IMR-90 (cell line): ENCODE measurements at regions not wholly inside any gene's neighbourhood (a gene's known extent, or its start where the extent isn't known, plus 50 kb on each side); places are given as distances from the start of the nearest gene placed in this dataset.

Source experiments
- ATAC-seq: fragments of 200-7000 bp; cut with Tn5 transposase; 2 replicates; pipeline ENCODE4 v1.9.1; 2020; ENCODE audit warnings: low read depth, mild to moderate bottlenecking, moderate library complexity
- BruUV-seq: library from RNA; stranded (reverse); fragments of 400-500 nt; replicated peaks from 2 replicates; lab custom pipeline; 2021; lab: Mats Ljungman, UMichigan
- CTCF ChIA-PET: fragments of 300-600 bp; formaldehyde crosslinking; extraction: SDS; loops from one replicate; lab custom pipeline; 2021; ENCODE audit warnings: antibody characterized with exemption; lab: Yijun Ruan, JAX
- POLR2A ChIA-PET: fragments of 300-600 bp; sonication (Branson Sonifier 250); formaldehyde crosslinking; loops from one replicate; lab custom pipeline; 2022; ENCODE audit warnings: antibody characterized with exemption; ENCODE audit not compliant: unreplicated experiment; lab: Charles Lee
- DNase-seq: peaks from one replicate; pipeline ENCODE4 v3.0.0; 2013
- H2AFZ ChIP-seq: replicated peaks from 2 replicates; pipeline ENCODE3; 2013; ENCODE audit warnings: low read length, mild to moderate bottlenecking; ENCODE audit not compliant: poor library complexity
- H2AK5ac ChIP-seq: 2 replicates; pipeline ENCODE4 v1.6.1; 2013; ENCODE audit warnings: low read depth, low read length, inconsistent platforms
- H2AK9ac ChIP-seq: replicated peaks from 2 replicates; pipeline ENCODE3; 2013; ENCODE audit warnings: mild to moderate bottlenecking, low read depth, low read length, moderate library complexity; ENCODE audit not compliant: poor library complexity
- H2BK120ac ChIP-seq: 2 replicates; pipeline ENCODE4 v1.6.1; 2013; ENCODE audit warnings: low read depth, low read length, inconsistent platforms
- H2BK15ac ChIP-seq: 3 replicates; pipeline ENCODE4 v1.6.1; 2013; ENCODE audit warnings: low read depth, low read length, inconsistent platforms
- H2BK20ac ChIP-seq: 2 replicates; pipeline ENCODE4 v1.6.1; 2013; ENCODE audit warnings: low read depth, mild to moderate bottlenecking, inconsistent platforms, low read length, moderate library complexity
- H2BK5ac ChIP-seq: 2 replicates; pipeline ENCODE4 v1.6.1; 2013; ENCODE audit warnings: mild to moderate bottlenecking, low read depth, low read length, inconsistent platforms; ENCODE audit not compliant: poor library complexity, severe bottlenecking
- H3K14ac ChIP-seq: replicated peaks from 2 replicates; pipeline ENCODE4 v1.6.1; 2013; ENCODE audit warnings: low read depth, low read length, inconsistent platforms
- H3K18ac ChIP-seq: 2 replicates; pipeline ENCODE4 v1.6.1; 2013; ENCODE audit warnings: low read depth, low read length, control low read depth
- H3K23ac ChIP-seq: 2 replicates; pipeline ENCODE4 v1.6.1; 2013; ENCODE audit warnings: low read depth, low read length, inconsistent platforms
- H3K27ac ChIP-seq: 2 replicates; pipeline ENCODE4 v1.5.1; 2013; ENCODE audit warnings: mild to moderate bottlenecking, control low read depth, low read length; ENCODE audit not compliant: insufficient read depth
- H3K27me3 ChIP-seq: 2 replicates; pipeline ENCODE4 v1.6.1; 2013; ENCODE audit warnings: low read length; ENCODE audit not compliant: control insufficient read depth, insufficient read depth
- H3K36me3 ChIP-seq: 2 replicates; pipeline ENCODE4 v1.6.1; 2013; ENCODE audit warnings: low read length, mixed read lengths; ENCODE audit not compliant: control insufficient read depth, insufficient read depth
- H3K4ac ChIP-seq: 2 replicates; pipeline ENCODE4 v1.6.1; 2013; ENCODE audit warnings: low read depth, low read length, inconsistent platforms
- H3K4me1 ChIP-seq: 2 replicates; pipeline ENCODE4 v1.6.1; 2013; ENCODE audit warnings: low read length, mixed read lengths; ENCODE audit not compliant: control insufficient read depth, insufficient read depth
- H3K4me2 ChIP-seq: 2 replicates; pipeline ENCODE4 v1.6.1; 2013; ENCODE audit warnings: low read depth, mild to moderate bottlenecking, control low read depth, low read length, moderate library complexity
- H3K4me3 ChIP-seq: 2 replicates; pipeline ENCODE4 v1.5.1; 2013; ENCODE audit warnings: low read depth, mild to moderate bottlenecking, control low read depth, low read length, moderate library complexity; ENCODE audit not compliant: insufficient read depth
- H3K56ac ChIP-seq: 2 replicates; pipeline ENCODE4 v1.6.1; 2013; ENCODE audit warnings: low read length, inconsistent platforms; ENCODE audit not compliant: insufficient read depth; ENCODE audit errors: extremely low read depth
- H3K79me1 ChIP-seq, 2 experiments: 2 replicates each; pipeline ENCODE4 v1.6.1; 2013; ENCODE audit warnings: low read length in 2 of 2, inconsistent platforms in 1 of 2, low read depth in 1 of 2
- H3K9ac ChIP-seq: 2 replicates; pipeline ENCODE4 v1.6.1; 2013; ENCODE audit warnings: low read depth, low read length, control low read depth
- H3K9me1 ChIP-seq: 2 replicates; pipeline ENCODE4 v1.6.1; 2013; ENCODE audit warnings: low read length, inconsistent platforms; ENCODE audit not compliant: insufficient read depth
- H3K9me3 ChIP-seq: 2 replicates; pipeline ENCODE4 v1.6.1; 2013; ENCODE audit warnings: low read length; ENCODE audit not compliant: control insufficient read depth, insufficient read depth
- H4K20me1 ChIP-seq: 2 replicates; pipeline ENCODE4 v1.6.1; 2013; ENCODE audit warnings: low read length, inconsistent platforms; ENCODE audit not compliant: insufficient read depth
- H4K5ac ChIP-seq: 2 replicates; pipeline ENCODE4 v1.6.1; 2013; ENCODE audit warnings: mild to moderate bottlenecking, low read depth, low read length, control low read depth
- H4K8ac ChIP-seq, 2 experiments: 2 replicates each; pipeline ENCODE4 v1.6.1; 2013; ENCODE audit warnings: low read depth in 2 of 2, low read length in 2 of 2, control low read depth in 1 of 2, inconsistent platforms in 1 of 2
- H4K91ac ChIP-seq: 2 replicates; pipeline ENCODE4 v1.6.1; 2013; ENCODE audit warnings: low read depth, low read length, inconsistent platforms; ENCODE audit not compliant: insufficient read depth
- BHLHE40 ChIP-seq: fragments of 150-350 bp; IDR thresholded peaks from 2 replicates; pipeline ENCODE4 v1.6.1; 2016; ENCODE audit warnings: mild to moderate bottlenecking, low read depth, low read length
- CTCF ChIP-seq: conservative IDR thresholded peaks from 2 replicates; pipeline ENCODE4 v1.5.1; 2012; ENCODE audit warnings: mild to moderate bottlenecking, low read depth, low read length, improper control_type of control experiment
- ELK1 ChIP-seq: fragments of 150-350 bp; IDR thresholded peaks from 2 replicates; pipeline ENCODE4 v1.6.1; 2016; ENCODE audit warnings: low read depth, mild to moderate bottlenecking, low read length, moderate library complexity, borderline replicate concordance
- FOS ChIP-seq: fragments of 150-350 bp; IDR thresholded peaks from 2 replicates; pipeline ENCODE4 v1.6.1; 2016; ENCODE audit warnings: low read depth, low read length
- MAZ ChIP-seq: IDR thresholded peaks from 2 replicates; pipeline ENCODE4 v1.6.1; 2012; ENCODE audit warnings: low read depth, mild to moderate bottlenecking, low read length, improper control_type of control experiment, moderate library complexity, borderline replicate concordance
- POLR2A ChIP-seq: IDR thresholded peaks from 2 replicates; pipeline ENCODE4 v1.6.1; 2012; ENCODE audit warnings: mild to moderate bottlenecking, low read depth, low read length
- SMC3 ChIP-seq: fragments of 150-350 bp; IDR thresholded peaks from 2 replicates; pipeline ENCODE4 v1.6.1; 2016; ENCODE audit warnings: low read depth, mild to moderate bottlenecking, antibody characterized with exemption, low read length, moderate library complexity
- WGBS, 2 experiments: methylation state at CpG; one replicate each; pipeline versions ENCODE4 v1.1.5 to v1.1.7; 2013; ENCODE audit warnings: missing lambda C conversion rate in 2 of 2; ENCODE audit not compliant: insufficient read length in 1 of 2; ENCODE audit errors: extremely low coverage in 2 of 2; 5-methylcytosine and 5-hydroxymethylcytosine counted together
- dilution Hi-C: fragments of 300-500 bp; cut with HindIII; formaldehyde crosslinking; loops from one replicate; pipeline ENCODE4 v1.14.3; 2018; ENCODE audit warnings: low sequenced_read_pairs; ENCODE audit not compliant: unreplicated experiment
- in situ Hi-C: fragments of 300-500 bp; cut with MboI; formaldehyde crosslinking; loops from 3 replicates; pipeline ENCODE4 v1.14.3; 2019; ENCODE audit warnings: low sequenced_read_pairs, inconsistent platforms, mixed read lengths
- intact Hi-C: fragments of 100-400 bp; cut with micrococcal nuclease; formaldehyde crosslinking; loops from 2 replicates; pipeline ENCODE4 v1.10.0; 2022

- dilution Hi-C loops (no loop called here), in situ Hi-C loops (no loop called here), intact Hi-C loops (no loop called here)
- H2AK5ac ChIP-seq: no peak overlapping the region
- H3K27me3 ChIP-seq: peaks cover 54% of the 10 kb centered on the region
- H3K9ac ChIP-seq: no peak overlapping the region
- H4K5ac ChIP-seq: no peak overlapping the region
- no peak overlapping the region for H3K27ac ChIP-seq
- H3K4ac ChIP-seq: no peak overlapping the region
- no peak overlapping the region for H2AK9ac ChIP-seq
- no peak overlapping the region for H3K14ac ChIP-seq
- TF ChIP-seq CTCF: no peak
- TF ChIP-seq MAZ: no peak
- TF ChIP-seq BHLHE40: no peak
- no peak for TF ChIP-seq ELK1
- no peak for TF ChIP-seq SMC3
- no peak for TF ChIP-seq POLR2A
- TF ChIP-seq FOS: no peak
- no peak overlapping the region for H3K56ac ChIP-seq
- H2AFZ ChIP-seq: no peak overlapping the region
- no peak overlapping the region for H3K4me3 ChIP-seq
- no peak for ATAC-seq
- ChIA-PET CTCF (no interaction called here), POLR2A (no interaction called here)
- peaks cover 6% of the 10 kb centered on the region for H3K4me1 ChIP-seq
- no peaks in the 10 kb centered on the region for H3K79me1 ChIP-seq
- no peak overlapping the region for H2BK5ac ChIP-seq
- H2BK20ac ChIP-seq: no peak overlapping the region
- H3K23ac ChIP-seq: no peak overlapping the region
- H3K36me3 ChIP-seq: no peaks in the 10 kb centered on the region
- WGBS, 2 experiments: 88% methylated on average over 3 of the region's 3 CpGs; no CpG with 5 or more reads in 1 of the 2 experiments
- H3K18ac ChIP-seq: no peak overlapping the region
- H3K9me3 ChIP-seq: peaks cover 2% of the 10 kb centered on the region; the same call in 1 of the 2 replicates
- H4K91ac ChIP-seq: no peak overlapping the region
- no peak overlapping the region for H4K8ac ChIP-seq
- H2BK120ac ChIP-seq: no peak overlapping the region
- no peaks in the 10 kb centered on the region for H4K20me1 ChIP-seq
- no peaks in the 10 kb centered on the region for H3K9me1 ChIP-seq
- no TSS peak for BruUV-seq
- DNase-seq: no peak
- H2BK15ac ChIP-seq: no peak overlapping the region
- H3K4me2 ChIP-seq: no peak overlapping the region
Observed at GRCh38 chr6:44511126-44511525, 123.6 kb downstream of the CDC5L start.
